ENCODE measurements at regions not wholly inside any gene's neighbourhood (a gene's known extent, or its start where the extent isn't known, plus 50 kb on each side); places are given as distances from the start of the nearest gene placed in this dataset.

DNA sequence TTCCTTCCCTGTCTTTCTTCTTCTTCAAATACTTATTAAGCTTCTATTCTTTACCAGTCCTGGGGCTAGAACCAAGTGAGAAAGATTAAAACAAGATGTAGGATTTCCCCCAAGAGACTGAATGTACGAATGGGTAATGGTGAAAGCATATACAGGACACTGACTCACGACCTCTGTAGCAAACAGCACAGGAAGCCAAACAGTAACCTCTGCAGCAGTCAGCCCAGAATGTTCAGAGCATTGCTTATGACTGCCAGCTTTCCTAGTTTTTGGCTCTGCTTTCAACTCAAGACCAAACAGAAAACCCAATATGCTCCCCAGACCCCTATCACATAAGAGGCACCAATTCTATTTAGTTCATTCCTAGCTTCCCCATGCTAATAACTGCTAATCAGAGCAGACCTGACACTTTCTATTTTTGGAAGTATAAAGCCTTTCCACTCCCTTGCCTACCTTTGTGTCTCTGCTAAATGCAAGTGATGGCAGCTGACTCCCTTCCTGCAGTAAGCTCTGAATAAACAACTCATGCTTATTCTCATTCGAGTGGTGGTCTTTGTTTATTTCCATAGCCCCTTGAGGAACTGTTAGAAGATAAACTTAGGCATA lies 690.6 kb downstream of the EPM2A start:
- no peaks in the 10 kb centered on the region for H3K4me1 Mint-ChIP-seq
- no peaks in the 10 kb centered on the region for H3K27me3 Mint-ChIP-seq
- ChIA-PET POLR2A (no interaction called here), CTCF (no interaction called here)
- TF ChIP-seq, protein P1, sequence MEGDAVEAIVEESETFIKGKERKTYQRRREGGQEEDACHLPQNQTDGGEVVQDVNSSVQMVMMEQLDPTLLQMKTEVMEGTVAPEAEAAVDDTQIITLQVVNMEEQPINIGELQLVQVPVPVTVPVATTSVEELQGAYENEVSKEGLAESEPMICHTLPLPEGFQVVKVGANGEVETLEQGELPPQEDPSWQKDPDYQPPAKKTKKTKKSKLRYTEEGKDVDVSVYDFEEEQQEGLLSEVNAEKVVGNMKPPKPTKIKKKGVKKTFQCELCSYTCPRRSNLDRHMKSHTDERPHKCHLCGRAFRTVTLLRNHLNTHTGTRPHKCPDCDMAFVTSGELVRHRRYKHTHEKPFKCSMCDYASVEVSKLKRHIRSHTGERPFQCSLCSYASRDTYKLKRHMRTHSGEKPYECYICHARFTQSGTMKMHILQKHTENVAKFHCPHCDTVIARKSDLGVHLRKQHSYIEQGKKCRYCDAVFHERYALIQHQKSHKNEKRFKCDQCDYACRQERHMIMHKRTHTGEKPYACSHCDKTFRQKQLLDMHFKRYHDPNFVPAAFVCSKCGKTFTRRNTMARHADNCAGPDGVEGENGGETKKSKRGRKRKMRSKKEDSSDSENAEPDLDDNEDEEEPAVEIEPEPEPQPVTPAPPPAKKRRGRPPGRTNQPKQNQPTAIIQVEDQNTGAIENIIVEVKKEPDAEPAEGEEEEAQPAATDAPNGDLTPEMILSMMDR (IDR thresholded peaks at IDR 0.05), result no peak
- no peak for ATAC-seq (ENCODE audit: low read depth)
- DNase-seq, result no peak
- H3K27ac Mint-ChIP-seq, result no peak overlapping the region
- no peaks in the 10 kb centered on the region for H3K36me3 Mint-ChIP-seq (ENCODE audit: low read depth)
- no peaks in the 10 kb centered on the region for H3K9me3 Mint-ChIP-seq
- H3K4me3 Mint-ChIP-seq, result no peak overlapping the region
- intact Hi-C loops (cut with micrococcal nuclease), result no loop called here

DNA sequence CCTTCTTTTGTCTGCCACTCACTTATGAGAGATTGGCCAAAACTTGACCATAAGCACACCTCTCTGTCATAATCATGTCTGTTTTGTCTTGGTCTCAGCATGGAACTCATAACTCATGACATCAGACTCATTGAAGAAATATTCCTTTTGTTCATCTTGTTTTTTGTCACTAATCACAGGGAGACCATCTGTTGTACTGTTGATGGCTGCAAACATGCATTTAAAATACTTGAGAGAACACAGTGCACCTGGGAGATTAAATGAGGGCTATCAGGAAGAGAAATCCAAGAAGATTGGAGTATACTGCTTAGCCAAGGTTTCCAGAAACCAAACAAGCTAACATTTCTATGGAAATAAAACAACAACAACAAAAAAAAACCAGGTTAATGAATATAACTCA lies 689.7 kb downstream of the EPM2A start:
- H3K9me3 Mint-ChIP-seq, result no peaks in the 10 kb centered on the region
- H3K36me3 Mint-ChIP-seq (ENCODE audit: low read depth), result no peaks in the 10 kb centered on the region
- H3K4me1 Mint-ChIP-seq, result no peaks in the 10 kb centered on the region
- TF ChIP-seq, protein P1 (IDR thresholded peaks at IDR 0.05), result no peak
- CTCF ChIA-PET, result no interaction called here
- peaks cover 2% of the 10 kb centered on the region for H3K27me3 Mint-ChIP-seq
- H3K27ac Mint-ChIP-seq, result no peak overlapping the region
- DNase-seq, result no peak
- POLR2A ChIA-PET, result no interaction called here
- no peak overlapping the region for H3K4me3 Mint-ChIP-seq
- ATAC-seq (ENCODE audit: low read depth), result no peak
- intact Hi-C loops (cut with micrococcal nuclease), result no loop called here

DNA sequence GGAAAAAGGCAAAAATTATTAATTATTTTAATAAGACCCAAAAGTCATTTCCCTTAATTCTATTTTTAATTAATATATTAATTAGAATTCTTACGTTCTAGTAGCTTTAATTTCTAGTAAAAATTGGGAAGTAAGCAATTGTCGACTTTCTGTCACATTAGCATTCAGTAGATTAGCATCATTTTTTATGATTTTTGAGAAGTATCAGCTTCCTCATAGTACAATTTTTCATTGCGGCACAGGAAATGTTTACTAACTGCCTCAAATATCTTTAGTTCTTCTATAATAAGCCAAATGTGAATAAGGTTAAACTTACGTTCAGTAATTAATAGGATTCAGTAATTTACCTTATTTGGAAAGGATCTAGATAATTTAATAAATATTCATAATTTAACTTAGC lies 687.4 kb downstream of the EPM2A start:
- CTCF ChIA-PET, result no interaction called here
- Mint-ChIP-seq H3K9me3 (no peaks in the 10 kb centered on the region), H3K36me3 (ENCODE audit: low read depth) (no peaks in the 10 kb centered on the region), H3K4me1 (peaks cover 2% of the 10 kb centered on the region), H3K4me3 (no peak overlapping the region), H3K27me3 (peaks cover 2% of the 10 kb centered on the region), H3K27ac (no peak overlapping the region)
- no peak for DNase-seq
- POLR2A ChIA-PET, result no interaction called here
- ATAC-seq (ENCODE audit: low read depth), result no peak
- intact Hi-C loops (cut with micrococcal nuclease), result no loop called here
- TF ChIP-seq, protein P1 (IDR thresholded peaks at IDR 0.05), result no peak

DNA sequence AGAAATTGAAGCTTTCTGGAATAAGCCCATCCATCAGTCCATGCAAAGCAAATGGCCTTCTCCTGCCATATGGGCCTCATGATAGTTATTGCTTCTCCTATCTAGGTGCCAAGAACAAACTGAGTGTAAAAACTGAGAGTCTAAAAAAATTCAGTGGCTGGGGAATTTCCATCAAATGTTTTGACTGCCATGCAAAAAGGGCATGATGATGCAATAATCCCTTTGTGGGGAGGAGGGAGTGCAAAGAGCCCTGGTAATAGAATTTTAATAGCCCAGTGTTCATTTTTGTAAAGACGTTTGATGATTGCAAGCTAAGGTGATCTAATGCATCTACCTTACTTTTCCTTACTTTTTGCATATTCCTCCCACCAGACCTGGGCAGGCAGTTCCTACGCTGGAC lies 683.7 kb downstream of the EPM2A start:
- no peaks in the 10 kb centered on the region for H3K9me3 Mint-ChIP-seq
- DNase-seq (no peak), ATAC-seq (ENCODE audit: low read depth) (no peak)
- H3K27ac Mint-ChIP-seq, result no peak overlapping the region
- POLR2A ChIA-PET, result no interaction called here
- CTCF ChIA-PET, result no interaction called here
- H3K4me1 Mint-ChIP-seq, result peaks cover 2% of the 10 kb centered on the region
- no peak overlapping the region for H3K4me3 Mint-ChIP-seq
- no peaks in the 10 kb centered on the region for H3K36me3 Mint-ChIP-seq (ENCODE audit: low read depth)
- TF ChIP-seq, protein P1 (IDR thresholded peaks at IDR 0.05), result no peak
- intact Hi-C loops (cut with micrococcal nuclease), result no loop called here
- H3K27me3 Mint-ChIP-seq, result peaks cover 2% of the 10 kb centered on the region

DNA sequence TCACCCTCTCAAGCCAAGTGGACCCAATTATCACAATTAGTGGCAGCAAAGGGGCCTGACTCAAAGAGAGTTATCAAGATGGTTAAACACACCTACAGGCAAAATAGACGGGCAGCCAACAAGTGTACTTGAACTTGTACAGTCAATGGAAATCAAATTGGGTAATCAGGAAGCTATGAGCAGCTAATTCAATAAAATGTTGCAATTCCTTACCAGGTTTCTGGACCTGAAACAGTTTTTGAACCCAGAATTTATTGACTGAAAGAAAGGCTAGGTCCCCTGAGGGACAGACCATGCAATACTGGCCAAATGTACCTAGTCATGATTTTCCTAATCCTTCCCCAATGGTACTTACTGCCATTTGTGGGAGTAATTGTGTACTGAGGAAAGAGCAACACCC lies 679.8 kb downstream of the EPM2A start:
- Mint-ChIP-seq H3K36me3 (ENCODE audit: low read depth) (no peaks in the 10 kb centered on the region), H3K27me3 (no peaks in the 10 kb centered on the region), H3K4me3 (no peak overlapping the region), H3K4me1 (peaks cover 2% of the 10 kb centered on the region), H3K9me3 (no peaks in the 10 kb centered on the region), H3K27ac (no peak overlapping the region)
- TF ChIP-seq, protein P1 (IDR thresholded peaks at IDR 0.05), result no peak
- intact Hi-C loops (cut with micrococcal nuclease), result no loop called here
- CTCF ChIA-PET, result no interaction called here
- ATAC-seq (ENCODE audit: low read depth) (no peak), DNase-seq (no peak)
- POLR2A ChIA-PET, result no interaction called here
